ENCODE measurements at regions not wholly inside any gene's neighbourhood (a gene's known extent, or its start where the extent isn't known, plus 50 kb on each side); places are given as distances from the start of the nearest gene placed in this dataset.
"Not testable (repeated sequence)": the region's sequence is repeated elsewhere in the genome, so short reads cannot be mapped to it uniquely, and the experiment has no call there.

GRCh38 chr16:88271776-88272175 is 111.0 kb upstream of the ZNF469 start:
- CTCF ChIA-PET, H3K4me1 Mint-ChIP-seq, H3K27me3 Mint-ChIP-seq, H3K36me3 Mint-ChIP-seq, DNase-seq, H3K27ac Mint-ChIP-seq, H3K9me3 Mint-ChIP-seq, H3K4me3 Mint-ChIP-seq: not testable (repeated sequence)

- H3K4me3 Mint-ChIP-seq, H3K27me3 Mint-ChIP-seq, H3K4me1 Mint-ChIP-seq, H3K27ac Mint-ChIP-seq, H3K9me3 Mint-ChIP-seq, CTCF ChIA-PET, H3K36me3 Mint-ChIP-seq, DNase-seq: not testable (repeated sequence)
These were observed 110.3 kb upstream of the ZNF469 start for GRCh38 chr16:88272437-88272836.

- H3K27ac Mint-ChIP-seq, H3K27me3 Mint-ChIP-seq, H3K4me3 Mint-ChIP-seq, CTCF ChIA-PET, H3K4me1 Mint-ChIP-seq, H3K36me3 Mint-ChIP-seq, DNase-seq: not testable (repeated sequence)
- H3K9me3 Mint-ChIP-seq, result peaks cover 13% of the 10 kb centered on the region
These were observed 108.5 kb upstream of the ZNF469 start for GRCh38 chr16:88274126-88274750.

- Mint-ChIP-seq H3K36me3 (no peaks in the 10 kb centered on the region), H3K4me3 (no peak overlapping the region), H3K9me3 (peaks cover 15% of the 10 kb centered on the region), H3K27me3 (no peaks in the 10 kb centered on the region), H3K27ac (no peak overlapping the region), H3K4me1 (no peaks in the 10 kb centered on the region)
- CTCF ChIA-PET, result no interaction called here
- DNase-seq, result no peak
These were observed 107.9 kb upstream of the ZNF469 start for GRCh38 chr16:88274847-88275246.

- H3K9me3 Mint-ChIP-seq, result peaks cover 15% of the 10 kb centered on the region
- CTCF ChIA-PET, H3K4me1 Mint-ChIP-seq, DNase-seq, H3K4me3 Mint-ChIP-seq, H3K36me3 Mint-ChIP-seq, H3K27ac Mint-ChIP-seq, H3K27me3 Mint-ChIP-seq: not testable (repeated sequence)
These were observed 107.2 kb upstream of the ZNF469 start for GRCh38 chr16:88275336-88276122.

GRCh38 chr16:88276123-88276588 is 106.6 kb upstream of the ZNF469 start:
- CTCF ChIA-PET, H3K27me3 Mint-ChIP-seq, H3K4me1 Mint-ChIP-seq, H3K4me3 Mint-ChIP-seq, DNase-seq, H3K27ac Mint-ChIP-seq, H3K36me3 Mint-ChIP-seq: not testable (repeated sequence)
- H3K9me3 Mint-ChIP-seq, result peaks cover 15% of the 10 kb centered on the region

GRCh38 chr16:88276591-88276990 is 106.2 kb upstream of the ZNF469 start:
- H3K27me3 Mint-ChIP-seq, result no peaks in the 10 kb centered on the region
- no peak overlapping the region for H3K27ac Mint-ChIP-seq
- CTCF ChIA-PET, result no interaction called here
- H3K4me3 Mint-ChIP-seq, result no peak overlapping the region
- H3K9me3 Mint-ChIP-seq, result peaks cover 15% of the 10 kb centered on the region
- H3K36me3 Mint-ChIP-seq, result no peaks in the 10 kb centered on the region
- no peaks in the 10 kb centered on the region for H3K4me1 Mint-ChIP-seq
- peak; percentile 8 for DNase-seq

- Mint-ChIP-seq H3K27me3 (no peaks in the 10 kb centered on the region), H3K4me1 (no peaks in the 10 kb centered on the region), H3K27ac (no peak overlapping the region), H3K4me3 (no peak overlapping the region), H3K9me3 (peaks cover 20% of the 10 kb centered on the region), H3K36me3 (peaks cover 2% of the 10 kb centered on the region)
- CTCF ChIA-PET, result no interaction called here
- DNase-seq, result peak; percentile 16
These were observed 102.8 kb upstream of the ZNF469 start for GRCh38 chr16:88279998-88280397.

GRCh38 chr16:88281858-88282563 is 100.7 kb upstream of the ZNF469 start:
- H3K27ac Mint-ChIP-seq, result no peak overlapping the region
- H3K27me3 Mint-ChIP-seq, result no peaks in the 10 kb centered on the region
- H3K4me3 Mint-ChIP-seq, result no peak overlapping the region

GRCh38 chr16:88282564-88283395 is 100.0 kb upstream of the ZNF469 start:
- CTCF ChIA-PET, result no interaction called here
- Mint-ChIP-seq H3K36me3 (peaks cover 2% of the 10 kb centered on the region), H3K9me3 (peaks cover 13% of the 10 kb centered on the region), H3K27me3 (no peaks in the 10 kb centered on the region), H3K4me3 (no peak overlapping the region), H3K27ac (no peak overlapping the region), H3K4me1 (no peaks in the 10 kb centered on the region)
- no peak for DNase-seq

More at GRCh38 chr16:88281858-88282563, 100.7 kb upstream of the ZNF469 start:
- DNase-seq, result no peak
- Mint-ChIP-seq H3K36me3 (peaks cover 2% of the 10 kb centered on the region), H3K4me1 (no peaks in the 10 kb centered on the region), H3K9me3 (peaks cover 18% of the 10 kb centered on the region)
- CTCF ChIA-PET, result no interaction called here

GRCh38 chr16:88283596-88283995 is 99.2 kb upstream of the ZNF469 start:
- Mint-ChIP-seq H3K36me3 (peaks cover 2% of the 10 kb centered on the region), H3K27ac (no peak overlapping the region), H3K4me1 (no peaks in the 10 kb centered on the region), H3K27me3 (no peaks in the 10 kb centered on the region), H3K4me3 (no peak overlapping the region), H3K9me3 (peaks cover 13% of the 10 kb centered on the region)
- CTCF ChIA-PET, result no interaction called here
- DNase-seq, result no peak

GRCh38 chr16:88284101-88284500 is 98.7 kb upstream of the ZNF469 start:
- H3K27ac Mint-ChIP-seq, result no peak overlapping the region
- peaks cover 11% of the 10 kb centered on the region for H3K9me3 Mint-ChIP-seq
- H3K27me3 Mint-ChIP-seq, result no peaks in the 10 kb centered on the region
- no peaks in the 10 kb centered on the region for H3K4me1 Mint-ChIP-seq
- no peak for DNase-seq
- H3K36me3 Mint-ChIP-seq, result peaks cover 2% of the 10 kb centered on the region
- H3K4me3 Mint-ChIP-seq, result no peak overlapping the region
- CTCF ChIA-PET, result interaction anchor here (0.7 kb wide), 1 partner anchor 657 kb away, joined by 4 read pairs; no protein-coding TSS in a partner anchor

GRCh38 chr16:88284626-88285513 is 97.9 kb upstream of the ZNF469 start:
- no peak overlapping the region for H3K4me3 Mint-ChIP-seq
- peaks cover 2% of the 10 kb centered on the region for H3K36me3 Mint-ChIP-seq
- H3K27ac Mint-ChIP-seq, result no peak overlapping the region
- peaks cover 7% of the 10 kb centered on the region for H3K9me3 Mint-ChIP-seq
- CTCF ChIA-PET, result interaction anchor here (0.7 kb wide), 1 partner anchor 658 kb away, joined by 4 read pairs; no protein-coding TSS in a partner anchor
- no peaks in the 10 kb centered on the region for H3K27me3 Mint-ChIP-seq
- no peak for DNase-seq
- H3K4me1 Mint-ChIP-seq, result no peaks in the 10 kb centered on the region

Measured in activated naive CD4-positive, alpha-beta T cell treated with anti-CD3 and anti-CD28 coated beads, Interleukin-2, amount 10 ng/mL, durations not matched to agents 7 days and 5 days (primary cell).